IMR-90 (cell line): ENCODE measurements at regions not wholly inside any gene's neighbourhood (a gene's known extent, or its start where the extent isn't known, plus 50 kb on each side); places are given as distances from the start of the nearest gene placed in this dataset.

Experiments used
- ATAC-seq: fragments of 200-7000 bp; cut with Tn5 transposase; 2 replicates; pipeline ENCODE4 v1.9.1; 2020; ENCODE audit warnings: low read depth, mild to moderate bottlenecking, moderate library complexity
- BruUV-seq: library from RNA; stranded (reverse); fragments of 400-500 nt; replicated peaks from 2 replicates; lab custom pipeline; 2021; lab: Mats Ljungman, UMichigan
- CTCF ChIA-PET: fragments of 300-600 bp; formaldehyde crosslinking; extraction: SDS; loops from one replicate; lab custom pipeline; 2021; ENCODE audit warnings: antibody characterized with exemption; lab: Yijun Ruan, JAX
- POLR2A ChIA-PET: fragments of 300-600 bp; sonication (Branson Sonifier 250); formaldehyde crosslinking; loops from one replicate; lab custom pipeline; 2022; ENCODE audit warnings: antibody characterized with exemption; ENCODE audit not compliant: unreplicated experiment; lab: Charles Lee
- DNase-seq: peaks from one replicate; pipeline ENCODE4 v3.0.0; 2013
- H2AFZ ChIP-seq: replicated peaks from 2 replicates; pipeline ENCODE3; 2013; ENCODE audit warnings: low read length, mild to moderate bottlenecking; ENCODE audit not compliant: poor library complexity
- H2AK5ac ChIP-seq: 2 replicates; pipeline ENCODE4 v1.6.1; 2013; ENCODE audit warnings: low read depth, low read length, inconsistent platforms
- H2AK9ac ChIP-seq: replicated peaks from 2 replicates; pipeline ENCODE3; 2013; ENCODE audit warnings: mild to moderate bottlenecking, low read depth, low read length, moderate library complexity; ENCODE audit not compliant: poor library complexity
- H2BK120ac ChIP-seq: 2 replicates; pipeline ENCODE4 v1.6.1; 2013; ENCODE audit warnings: low read depth, low read length, inconsistent platforms
- H2BK15ac ChIP-seq: 3 replicates; pipeline ENCODE4 v1.6.1; 2013; ENCODE audit warnings: low read depth, low read length, inconsistent platforms
- H2BK20ac ChIP-seq: 2 replicates; pipeline ENCODE4 v1.6.1; 2013; ENCODE audit warnings: low read depth, mild to moderate bottlenecking, inconsistent platforms, low read length, moderate library complexity
- H2BK5ac ChIP-seq: 2 replicates; pipeline ENCODE4 v1.6.1; 2013; ENCODE audit warnings: mild to moderate bottlenecking, low read depth, low read length, inconsistent platforms; ENCODE audit not compliant: poor library complexity, severe bottlenecking
- H3K14ac ChIP-seq: replicated peaks from 2 replicates; pipeline ENCODE4 v1.6.1; 2013; ENCODE audit warnings: low read depth, low read length, inconsistent platforms
- H3K18ac ChIP-seq: 2 replicates; pipeline ENCODE4 v1.6.1; 2013; ENCODE audit warnings: low read depth, low read length, control low read depth
- H3K23ac ChIP-seq: 2 replicates; pipeline ENCODE4 v1.6.1; 2013; ENCODE audit warnings: low read depth, low read length, inconsistent platforms
- H3K27ac ChIP-seq: 2 replicates; pipeline ENCODE4 v1.5.1; 2013; ENCODE audit warnings: mild to moderate bottlenecking, control low read depth, low read length; ENCODE audit not compliant: insufficient read depth
- H3K27me3 ChIP-seq: 2 replicates; pipeline ENCODE4 v1.6.1; 2013; ENCODE audit warnings: low read length; ENCODE audit not compliant: control insufficient read depth, insufficient read depth
- H3K36me3 ChIP-seq: 2 replicates; pipeline ENCODE4 v1.6.1; 2013; ENCODE audit warnings: low read length, mixed read lengths; ENCODE audit not compliant: control insufficient read depth, insufficient read depth
- H3K4ac ChIP-seq: 2 replicates; pipeline ENCODE4 v1.6.1; 2013; ENCODE audit warnings: low read depth, low read length, inconsistent platforms
- H3K4me1 ChIP-seq: 2 replicates; pipeline ENCODE4 v1.6.1; 2013; ENCODE audit warnings: low read length, mixed read lengths; ENCODE audit not compliant: control insufficient read depth, insufficient read depth
- H3K4me2 ChIP-seq: 2 replicates; pipeline ENCODE4 v1.6.1; 2013; ENCODE audit warnings: low read depth, mild to moderate bottlenecking, control low read depth, low read length, moderate library complexity
- H3K4me3 ChIP-seq: 2 replicates; pipeline ENCODE4 v1.5.1; 2013; ENCODE audit warnings: low read depth, mild to moderate bottlenecking, control low read depth, low read length, moderate library complexity; ENCODE audit not compliant: insufficient read depth
- H3K56ac ChIP-seq: 2 replicates; pipeline ENCODE4 v1.6.1; 2013; ENCODE audit warnings: low read length, inconsistent platforms; ENCODE audit not compliant: insufficient read depth; ENCODE audit errors: extremely low read depth
- H3K79me1 ChIP-seq, 2 experiments: 2 replicates each; pipeline ENCODE4 v1.6.1; 2013; ENCODE audit warnings: low read length in 2 of 2, inconsistent platforms in 1 of 2, low read depth in 1 of 2
- H3K9ac ChIP-seq: 2 replicates; pipeline ENCODE4 v1.6.1; 2013; ENCODE audit warnings: low read depth, low read length, control low read depth
- H3K9me1 ChIP-seq: 2 replicates; pipeline ENCODE4 v1.6.1; 2013; ENCODE audit warnings: low read length, inconsistent platforms; ENCODE audit not compliant: insufficient read depth
- H3K9me3 ChIP-seq: 2 replicates; pipeline ENCODE4 v1.6.1; 2013; ENCODE audit warnings: low read length; ENCODE audit not compliant: control insufficient read depth, insufficient read depth
- H4K20me1 ChIP-seq: 2 replicates; pipeline ENCODE4 v1.6.1; 2013; ENCODE audit warnings: low read length, inconsistent platforms; ENCODE audit not compliant: insufficient read depth
- H4K5ac ChIP-seq: 2 replicates; pipeline ENCODE4 v1.6.1; 2013; ENCODE audit warnings: mild to moderate bottlenecking, low read depth, low read length, control low read depth
- H4K8ac ChIP-seq, 2 experiments: 2 replicates each; pipeline ENCODE4 v1.6.1; 2013; ENCODE audit warnings: low read depth in 2 of 2, low read length in 2 of 2, control low read depth in 1 of 2, inconsistent platforms in 1 of 2
- H4K91ac ChIP-seq: 2 replicates; pipeline ENCODE4 v1.6.1; 2013; ENCODE audit warnings: low read depth, low read length, inconsistent platforms; ENCODE audit not compliant: insufficient read depth
- BHLHE40 ChIP-seq: fragments of 150-350 bp; IDR thresholded peaks from 2 replicates; pipeline ENCODE4 v1.6.1; 2016; ENCODE audit warnings: mild to moderate bottlenecking, low read depth, low read length
- CEBPB ChIP-seq: IDR thresholded peaks from 2 replicates; pipeline ENCODE4 v1.6.1; 2012; ENCODE audit warnings: low read depth, low read length, improper control_type of control experiment
- CHD1 ChIP-seq: IDR thresholded peaks from 2 replicates; pipeline ENCODE4 v1.6.1; 2012; ENCODE audit warnings: low read depth, low read length, improper control_type of control experiment
- CTCF ChIP-seq: conservative IDR thresholded peaks from 2 replicates; pipeline ENCODE4 v1.5.1; 2012; ENCODE audit warnings: mild to moderate bottlenecking, low read depth, low read length, improper control_type of control experiment
- ELK1 ChIP-seq: fragments of 150-350 bp; IDR thresholded peaks from 2 replicates; pipeline ENCODE4 v1.6.1; 2016; ENCODE audit warnings: low read depth, mild to moderate bottlenecking, low read length, moderate library complexity, borderline replicate concordance
- FOS ChIP-seq: fragments of 150-350 bp; IDR thresholded peaks from 2 replicates; pipeline ENCODE4 v1.6.1; 2016; ENCODE audit warnings: low read depth, low read length
- MAFK ChIP-seq: IDR thresholded peaks from 2 replicates; pipeline ENCODE4 v1.6.1; 2012; ENCODE audit warnings: low read depth, low read length, improper control_type of control experiment
- MAZ ChIP-seq: IDR thresholded peaks from 2 replicates; pipeline ENCODE4 v1.6.1; 2012; ENCODE audit warnings: low read depth, mild to moderate bottlenecking, low read length, improper control_type of control experiment, moderate library complexity, borderline replicate concordance
- MXI1 ChIP-seq: IDR thresholded peaks from 2 replicates; pipeline ENCODE4 v1.6.1; 2012; ENCODE audit warnings: low read depth, mild to moderate bottlenecking, low read length, moderate library complexity, borderline replicate concordance
- NFE2L2 ChIP-seq: fragments of 150-350 bp; IDR thresholded peaks from 2 replicates; pipeline ENCODE4 v1.6.1; 2016; ENCODE audit warnings: low read depth, mild to moderate bottlenecking, low read length
- POLR2A ChIP-seq: IDR thresholded peaks from 2 replicates; pipeline ENCODE4 v1.6.1; 2012; ENCODE audit warnings: mild to moderate bottlenecking, low read depth, low read length
- RAD21 ChIP-seq: IDR thresholded peaks from 2 replicates; pipeline ENCODE4 v1.6.1; 2012; ENCODE audit warnings: low read length, improper control_type of control experiment
- RCOR1 ChIP-seq: IDR thresholded peaks from 2 replicates; pipeline ENCODE4 v1.6.1; 2012; ENCODE audit warnings: mild to moderate bottlenecking, low read length, improper control_type of control experiment; ENCODE audit not compliant: insufficient replicate concordance
- RFX5 ChIP-seq: IDR thresholded peaks from 2 replicates; pipeline ENCODE4 v1.8.0; 2012; ENCODE audit warnings: low read depth, mild to moderate bottlenecking, low read length, moderate library complexity
- SMC3 ChIP-seq: fragments of 150-350 bp; IDR thresholded peaks from 2 replicates; pipeline ENCODE4 v1.6.1; 2016; ENCODE audit warnings: low read depth, mild to moderate bottlenecking, antibody characterized with exemption, low read length, moderate library complexity
- USF2 ChIP-seq: fragments of 150-350 bp; IDR thresholded peaks from 2 replicates; pipeline ENCODE4 v1.6.1; 2017; ENCODE audit warnings: mild to moderate bottlenecking, antibody characterized with exemption, low read length, low read depth
- WGBS, 2 experiments: methylation state at CpG; one replicate each; pipeline versions ENCODE4 v1.1.5 to v1.1.7; 2013; ENCODE audit warnings: missing lambda C conversion rate in 2 of 2; ENCODE audit not compliant: insufficient read length in 1 of 2; ENCODE audit errors: extremely low coverage in 2 of 2; 5-methylcytosine and 5-hydroxymethylcytosine counted together
- dilution Hi-C: fragments of 300-500 bp; cut with HindIII; formaldehyde crosslinking; loops from one replicate; pipeline ENCODE4 v1.14.3; 2018; ENCODE audit warnings: low sequenced_read_pairs; ENCODE audit not compliant: unreplicated experiment
- in situ Hi-C: fragments of 300-500 bp; cut with MboI; formaldehyde crosslinking; loops from 3 replicates; pipeline ENCODE4 v1.14.3; 2019; ENCODE audit warnings: low sequenced_read_pairs, inconsistent platforms, mixed read lengths
- intact Hi-C: fragments of 100-400 bp; cut with micrococcal nuclease; formaldehyde crosslinking; loops from 2 replicates; pipeline ENCODE4 v1.10.0; 2022

GRCh38 chr4:123898946-123899666, 502.5 kb downstream of the SPRY1 start:
- H2AFZ ChIP-seq: no peak overlapping the region
- no peak overlapping the region for H2BK15ac ChIP-seq
- no peak overlapping the region for H2BK120ac ChIP-seq
- H4K5ac ChIP-seq: no peak overlapping the region
- no peaks in the 10 kb centered on the region for H4K20me1 ChIP-seq
- no peak overlapping the region for H3K4ac ChIP-seq
- dilution Hi-C loops: no loop called here
- CTCF ChIA-PET: no interaction called here
- no peaks in the 10 kb centered on the region for H3K79me1 ChIP-seq
- no peak for DNase-seq
- TF ChIP-seq BHLHE40: no peak
- no peak for TF ChIP-seq CTCF
- TF ChIP-seq NFE2L2: no peak
- TF ChIP-seq ELK1: no peak
- no peak for TF ChIP-seq USF2
- no peak for TF ChIP-seq CEBPB
- no peak for TF ChIP-seq SMC3
- no peak for TF ChIP-seq CHD1
- no peak for TF ChIP-seq RCOR1
- TF ChIP-seq MXI1: no peak
- TF ChIP-seq MAFK: no peak
- TF ChIP-seq MAZ: no peak
- no peak for TF ChIP-seq RFX5
- no peak for TF ChIP-seq FOS
- no peak for TF ChIP-seq POLR2A
- no peak for TF ChIP-seq RAD21
- no peak overlapping the region for H4K8ac ChIP-seq
- no peak overlapping the region for H2BK20ac ChIP-seq
- no peak overlapping the region for H3K14ac ChIP-seq
- H2BK5ac ChIP-seq: no peak overlapping the region
- 67% methylated on average over 1 of the region's 2 CpGs; no CpG with 5 or more reads in 1 of the 2 experiments for WGBS, 2 experiments
- no peak overlapping the region for H3K4me3 ChIP-seq
- intact Hi-C loops: no loop called here
- H3K9me1 ChIP-seq: no peaks in the 10 kb centered on the region
- no peak overlapping the region for H3K9ac ChIP-seq
- no peaks in the 10 kb centered on the region for H3K27me3 ChIP-seq
- H3K56ac ChIP-seq: no peak overlapping the region
- no peak for ATAC-seq
- H3K27ac ChIP-seq: no peak overlapping the region
- no peak overlapping the region for H4K91ac ChIP-seq
- H3K4me2 ChIP-seq: no peak overlapping the region
- no TSS peak for BruUV-seq
- no peaks in the 10 kb centered on the region for H3K4me1 ChIP-seq
- POLR2A ChIA-PET: no interaction called here
- H2AK5ac ChIP-seq: no peak overlapping the region
- in situ Hi-C loops: no loop called here
- H3K23ac ChIP-seq: no peak overlapping the region
- no peaks in the 10 kb centered on the region for H3K36me3 ChIP-seq
- H3K9me3 ChIP-seq: no peaks in the 10 kb centered on the region
- no peak overlapping the region for H2AK9ac ChIP-seq
- H3K18ac ChIP-seq: no peak overlapping the region
